ENCODE measurements at regions not wholly inside any gene's neighbourhood (a gene's known extent, or its start where the extent isn't known, plus 50 kb on each side); places are given as distances from the start of the nearest gene placed in this dataset.

DNA sequence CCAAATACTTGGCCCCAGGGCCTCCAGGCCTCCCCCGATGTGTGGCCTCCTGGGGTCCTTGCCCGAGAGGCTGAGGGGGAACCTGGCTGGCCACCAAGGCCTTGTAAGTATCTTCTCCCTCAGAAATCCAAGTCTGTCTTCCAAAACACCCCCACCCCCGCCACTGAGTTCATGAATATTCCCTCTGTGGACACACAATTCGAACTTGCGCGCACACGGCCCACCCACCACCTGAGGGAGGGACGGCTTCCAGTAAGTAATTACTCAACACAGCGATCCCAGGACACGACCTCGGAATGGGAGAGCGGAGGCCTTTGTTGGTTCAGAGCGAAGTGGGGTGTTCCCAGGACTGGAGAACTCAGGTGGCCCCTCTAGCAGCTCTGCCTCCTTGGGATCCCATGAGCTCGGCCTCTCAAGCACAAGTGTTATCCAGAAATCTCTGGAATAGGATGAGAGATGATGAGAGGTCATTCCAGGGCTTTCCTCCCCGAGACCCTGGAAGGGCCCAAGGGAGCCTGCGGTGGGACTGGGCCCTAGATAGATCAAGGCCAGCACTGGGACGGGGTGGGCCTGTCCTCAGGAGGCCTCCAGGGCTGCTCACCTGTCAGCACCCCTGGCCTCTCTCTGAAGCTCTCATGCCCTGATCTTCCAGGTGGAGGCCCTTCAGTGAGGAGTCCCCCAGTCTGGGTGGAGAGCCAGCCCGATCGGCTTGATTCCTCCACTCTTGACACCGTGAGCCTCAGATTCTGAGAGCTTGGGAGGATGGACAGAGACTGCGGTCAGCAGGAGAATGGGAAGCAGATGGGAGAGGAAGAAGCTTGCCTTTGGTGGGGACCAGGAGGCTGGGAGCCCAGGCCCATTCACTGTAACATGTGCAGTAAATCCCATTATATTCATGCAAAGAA is 219.0 kb upstream of the RTL1 start:
- no peak for TF ChIP-seq SIN3A (IDR thresholded peaks at IDR 0.05; ENCODE audit: borderline replicate concordance, insufficient read depth, low read length)
- TF ChIP-seq, protein P1, sequence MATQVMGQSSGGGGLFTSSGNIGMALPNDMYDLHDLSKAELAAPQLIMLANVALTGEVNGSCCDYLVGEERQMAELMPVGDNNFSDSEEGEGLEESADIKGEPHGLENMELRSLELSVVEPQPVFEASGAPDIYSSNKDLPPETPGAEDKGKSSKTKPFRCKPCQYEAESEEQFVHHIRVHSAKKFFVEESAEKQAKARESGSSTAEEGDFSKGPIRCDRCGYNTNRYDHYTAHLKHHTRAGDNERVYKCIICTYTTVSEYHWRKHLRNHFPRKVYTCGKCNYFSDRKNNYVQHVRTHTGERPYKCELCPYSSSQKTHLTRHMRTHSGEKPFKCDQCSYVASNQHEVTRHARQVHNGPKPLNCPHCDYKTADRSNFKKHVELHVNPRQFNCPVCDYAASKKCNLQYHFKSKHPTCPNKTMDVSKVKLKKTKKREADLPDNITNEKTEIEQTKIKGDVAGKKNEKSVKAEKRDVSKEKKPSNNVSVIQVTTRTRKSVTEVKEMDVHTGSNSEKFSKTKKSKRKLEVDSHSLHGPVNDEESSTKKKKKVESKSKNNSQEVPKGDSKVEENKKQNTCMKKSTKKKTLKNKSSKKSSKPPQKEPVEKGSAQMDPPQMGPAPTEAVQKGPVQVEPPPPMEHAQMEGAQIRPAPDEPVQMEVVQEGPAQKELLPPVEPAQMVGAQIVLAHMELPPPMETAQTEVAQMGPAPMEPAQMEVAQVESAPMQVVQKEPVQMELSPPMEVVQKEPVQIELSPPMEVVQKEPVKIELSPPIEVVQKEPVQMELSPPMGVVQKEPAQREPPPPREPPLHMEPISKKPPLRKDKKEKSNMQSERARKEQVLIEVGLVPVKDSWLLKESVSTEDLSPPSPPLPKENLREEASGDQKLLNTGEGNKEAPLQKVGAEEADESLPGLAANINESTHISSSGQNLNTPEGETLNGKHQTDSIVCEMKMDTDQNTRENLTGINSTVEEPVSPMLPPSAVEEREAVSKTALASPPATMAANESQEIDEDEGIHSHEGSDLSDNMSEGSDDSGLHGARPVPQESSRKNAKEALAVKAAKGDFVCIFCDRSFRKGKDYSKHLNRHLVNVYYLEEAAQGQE (IDR thresholded peaks at IDR 0.05; ENCODE audit: insufficient read depth in 1 of 2, low read depth in 2 of 2, low read length in 2 of 2) = no peak
- no peak for TF ChIP-seq FOXP2 (optimal IDR thresholded peaks at IDR 0.05; ENCODE audit: borderline replicate concordance, extremely low read depth, extremely low read length, insufficient read depth)
- no peak for TF ChIP-seq POLR2AphosphoS5 (IDR thresholded peaks at IDR 0.05; ENCODE audit: low read depth, low read length)
- TF ChIP-seq TAF1 (IDR thresholded peaks at IDR 0.05; ENCODE audit: borderline replicate concordance, insufficient read depth, low read length) = no peak

DNA sequence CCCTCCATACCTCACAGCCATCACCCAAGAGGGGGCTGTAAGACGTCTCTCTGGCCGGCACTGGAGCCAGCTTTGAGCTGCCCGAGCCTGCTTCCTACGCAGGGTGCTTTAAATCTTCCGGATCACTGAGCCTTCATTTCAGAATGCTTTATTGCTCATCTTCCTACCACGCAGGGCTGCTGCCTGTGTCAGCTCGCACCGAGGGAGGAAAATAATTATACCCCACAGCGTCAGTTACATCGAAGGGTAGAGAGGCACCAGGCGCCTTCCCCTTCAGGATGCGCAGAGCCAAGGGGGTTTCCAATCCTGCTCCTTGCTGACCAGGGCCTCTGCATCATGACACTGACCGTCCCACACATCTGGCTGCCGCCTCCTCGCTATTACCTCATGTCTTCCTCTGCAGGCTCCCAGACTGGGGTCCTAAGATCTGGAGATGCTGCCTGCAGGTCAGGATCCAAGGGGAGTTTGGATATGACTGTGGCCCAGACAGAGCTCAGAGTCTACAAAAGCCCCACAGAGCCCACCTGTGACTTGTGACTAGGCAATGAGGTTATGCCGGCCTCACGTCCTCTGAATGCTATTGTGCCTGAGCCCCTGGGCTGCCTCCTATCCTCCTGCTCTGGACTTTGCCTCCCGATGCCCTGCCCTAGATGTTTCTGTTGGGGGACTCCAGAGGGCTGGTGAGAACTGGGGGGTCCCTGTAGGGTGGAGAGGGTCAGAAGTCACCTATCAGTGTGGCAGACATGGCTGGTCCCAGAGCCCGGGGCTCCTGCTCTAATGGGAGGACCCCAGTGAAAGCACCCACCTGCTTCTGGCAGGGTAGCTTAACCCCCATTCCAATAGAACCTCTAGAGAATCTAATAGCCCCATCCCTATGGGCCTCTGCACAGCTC is 220.3 kb upstream of the RTL1 start:
- TF ChIP-seq POLR2AphosphoS5 (IDR thresholded peaks at IDR 0.05; ENCODE audit: low read depth, low read length) = no peak
- no peak for TF ChIP-seq SIN3A (IDR thresholded peaks at IDR 0.05; ENCODE audit: borderline replicate concordance, insufficient read depth, low read length)
- no peak for TF ChIP-seq FOXP2 (optimal IDR thresholded peaks at IDR 0.05; ENCODE audit: borderline replicate concordance, extremely low read depth, extremely low read length, insufficient read depth)
- TF ChIP-seq TAF1 (IDR thresholded peaks at IDR 0.05; ENCODE audit: borderline replicate concordance, insufficient read depth, low read length) = no peak
- TF ChIP-seq, protein P1 (IDR thresholded peaks at IDR 0.05; ENCODE audit: insufficient read depth in 1 of 2, low read depth in 2 of 2, low read length in 2 of 2) = no peak

DNA sequence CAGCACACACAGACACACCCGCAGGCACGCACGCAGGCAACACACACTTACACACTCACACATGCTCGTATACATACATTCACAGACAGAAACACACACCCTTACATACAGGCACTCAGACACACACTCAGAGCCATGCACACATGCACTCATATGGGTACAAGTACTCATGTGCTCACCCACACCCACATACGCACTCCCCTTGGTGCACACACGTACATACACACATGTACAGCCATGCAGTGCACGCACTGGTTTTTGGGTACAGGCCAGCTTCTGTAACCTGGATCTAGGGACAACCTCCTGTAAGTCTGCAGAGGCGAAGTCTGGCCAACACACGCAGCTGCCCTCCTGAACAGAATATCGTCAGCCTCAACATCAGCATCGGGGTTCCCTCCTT is 221.3 kb upstream of the RTL1 start:
- TF ChIP-seq, protein P1 (IDR thresholded peaks at IDR 0.05; ENCODE audit: insufficient read depth in 1 of 2, low read depth in 2 of 2, low read length in 2 of 2) = no peak
- TF ChIP-seq FOXP2 (optimal IDR thresholded peaks at IDR 0.05; ENCODE audit: borderline replicate concordance, extremely low read depth, extremely low read length, insufficient read depth) (no peak), POLR2AphosphoS5 (IDR thresholded peaks at IDR 0.05; ENCODE audit: low read depth, low read length) (no peak), TAF1 (IDR thresholded peaks at IDR 0.05; ENCODE audit: borderline replicate concordance, insufficient read depth, low read length) (no peak), SIN3A (IDR thresholded peaks at IDR 0.05; ENCODE audit: borderline replicate concordance, insufficient read depth, low read length) (no peak)

DNA sequence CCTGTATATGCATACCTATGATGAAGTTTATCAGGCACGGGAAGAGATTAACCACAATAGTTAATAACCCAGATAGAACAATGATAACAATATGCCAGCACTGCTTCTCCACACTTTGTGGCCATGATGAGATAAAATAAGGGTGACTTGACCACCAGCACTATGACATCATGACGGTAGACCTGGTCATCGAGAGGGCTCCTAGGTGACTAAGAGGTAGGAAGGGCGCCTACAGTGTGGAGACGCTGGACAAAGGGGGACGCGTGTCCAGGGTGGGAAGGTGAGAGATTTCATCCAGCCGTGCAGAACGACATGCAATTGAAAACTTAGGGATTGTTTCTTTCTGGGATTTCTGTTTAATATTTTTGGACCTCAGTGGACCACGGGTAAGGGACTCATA is 221.8 kb upstream of the RTL1 start:
- TF ChIP-seq SIN3A (IDR thresholded peaks at IDR 0.05; ENCODE audit: borderline replicate concordance, insufficient read depth, low read length) (no peak), POLR2AphosphoS5 (IDR thresholded peaks at IDR 0.05; ENCODE audit: low read depth, low read length) (no peak), FOXP2 (optimal IDR thresholded peaks at IDR 0.05; ENCODE audit: borderline replicate concordance, extremely low read depth, extremely low read length, insufficient read depth) (no peak), TAF1 (IDR thresholded peaks at IDR 0.05; ENCODE audit: borderline replicate concordance, insufficient read depth, low read length) (no peak)
- TF ChIP-seq, protein P1 (IDR thresholded peaks at IDR 0.05; ENCODE audit: insufficient read depth in 1 of 2, low read depth in 2 of 2, low read length in 2 of 2) = no peak

Measured in PFSK-1 (cell line).